BJ (cell line): ENCODE measurements at regions not wholly inside any gene's neighbourhood (a gene's known extent, or its start where the extent isn't known, plus 50 kb on each side); places are given as distances from the start of the nearest gene placed in this dataset.

Experiments
- CTCF ChIA-PET: fragments of 350-600 bp; formaldehyde crosslinking; extraction: SDS; loops from one replicate; lab custom pipeline; 2021; ENCODE audit warnings: antibody characterized with exemption, inconsistent platforms; lab: Yijun Ruan, JAX
- POLR2A ChIA-PET: fragments of 300-600 bp; sonication (Branson Sonifier 250); formaldehyde crosslinking; extraction: SDS; loops from one replicate; lab custom pipeline; 2021; ENCODE audit warnings: antibody characterized with exemption; lab: Charles Lee
- DNase-seq: peaks from one replicate; pipeline ENCODE4 v3.0.0-alpha.2; 2011; ENCODE audit warnings: low read depth
- H3K27me3 ChIP-seq: 2 replicates; pipeline ENCODE4 v1.6.0; 2011; ENCODE audit warnings: low read length; ENCODE audit not compliant: control insufficient read depth, insufficient read depth
- H3K36me3 ChIP-seq: 2 replicates; pipeline ENCODE4 v1.5.1; 2011; ENCODE audit warnings: low read length; ENCODE audit not compliant: control insufficient read depth, insufficient read depth
- H3K4me3 ChIP-seq: 2 replicates; pipeline ENCODE4 v1.5.1; 2011; ENCODE audit warnings: low read depth, mild to moderate bottlenecking, control low read depth, low read length
- TF ChIP-seq, protein P1 (sequence below): IDR thresholded peaks from 2 replicates; pipeline ENCODE4 v1.5.1; 2011; ENCODE audit warnings: low read depth, mild to moderate bottlenecking, control low read depth, inconsistent platforms, low read length, moderate library complexity; ENCODE audit not compliant: insufficient read depth

DNA sequence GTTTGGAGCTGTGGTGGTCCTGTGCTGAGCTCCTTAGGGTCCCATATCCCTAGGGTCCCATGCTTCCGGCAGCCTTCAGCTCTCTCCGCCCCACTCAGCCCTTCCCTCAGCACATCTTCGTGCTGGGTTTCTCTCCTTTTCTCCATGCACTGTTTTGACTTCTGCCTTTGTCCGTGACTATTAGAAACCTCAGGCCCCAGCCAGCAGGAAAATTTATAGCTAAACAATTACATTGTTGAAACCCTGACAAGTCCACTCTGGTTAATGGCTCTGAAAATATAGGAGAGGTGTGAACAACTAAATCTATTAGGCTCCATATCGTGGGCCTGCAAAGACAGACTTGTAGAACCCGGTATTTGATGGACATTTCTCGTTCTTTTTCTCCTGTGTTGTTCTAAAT lies 523.7 kb downstream of the CCDC171 start:
- TF ChIP-seq, protein P1, sequence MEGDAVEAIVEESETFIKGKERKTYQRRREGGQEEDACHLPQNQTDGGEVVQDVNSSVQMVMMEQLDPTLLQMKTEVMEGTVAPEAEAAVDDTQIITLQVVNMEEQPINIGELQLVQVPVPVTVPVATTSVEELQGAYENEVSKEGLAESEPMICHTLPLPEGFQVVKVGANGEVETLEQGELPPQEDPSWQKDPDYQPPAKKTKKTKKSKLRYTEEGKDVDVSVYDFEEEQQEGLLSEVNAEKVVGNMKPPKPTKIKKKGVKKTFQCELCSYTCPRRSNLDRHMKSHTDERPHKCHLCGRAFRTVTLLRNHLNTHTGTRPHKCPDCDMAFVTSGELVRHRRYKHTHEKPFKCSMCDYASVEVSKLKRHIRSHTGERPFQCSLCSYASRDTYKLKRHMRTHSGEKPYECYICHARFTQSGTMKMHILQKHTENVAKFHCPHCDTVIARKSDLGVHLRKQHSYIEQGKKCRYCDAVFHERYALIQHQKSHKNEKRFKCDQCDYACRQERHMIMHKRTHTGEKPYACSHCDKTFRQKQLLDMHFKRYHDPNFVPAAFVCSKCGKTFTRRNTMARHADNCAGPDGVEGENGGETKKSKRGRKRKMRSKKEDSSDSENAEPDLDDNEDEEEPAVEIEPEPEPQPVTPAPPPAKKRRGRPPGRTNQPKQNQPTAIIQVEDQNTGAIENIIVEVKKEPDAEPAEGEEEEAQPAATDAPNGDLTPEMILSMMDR: no peak
- Histone ChIP-seq H3K36me3 (no peaks in the 10 kb centered on the region), H3K27me3 (peaks cover 3% of the 10 kb centered on the region), H3K4me3 (no peak overlapping the region)
- no peak for DNase-seq
- ChIA-PET POLR2A (no interaction called here), CTCF (interaction anchor here (0.9 kb wide), 1 partner anchor 11 kb away, joined by 3 read pairs; no protein-coding TSS in a partner anchor)

DNA sequence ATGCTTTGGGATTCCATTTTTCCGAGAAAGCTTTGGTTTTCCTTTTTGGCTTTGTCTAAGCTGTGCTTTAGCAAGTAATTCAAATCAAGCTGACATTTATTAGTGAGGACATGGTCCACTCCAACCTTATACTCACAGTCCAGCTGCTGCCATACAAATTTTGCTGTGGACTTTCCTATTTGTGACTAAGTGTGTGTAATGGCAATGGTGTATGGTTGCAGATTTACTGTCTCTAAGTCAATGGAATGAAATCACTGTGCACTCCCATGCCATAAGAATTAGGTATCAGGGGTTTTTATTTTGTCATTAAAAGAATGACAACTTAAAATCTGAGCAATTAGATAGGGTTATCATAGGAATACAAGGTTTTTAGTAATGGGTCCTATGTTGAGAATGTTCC lies 530.0 kb downstream of the CCDC171 start:
- POLR2A ChIA-PET: no interaction called here
- H3K4me3 ChIP-seq: no peak overlapping the region
- TF ChIP-seq, protein P1: no peak
- CTCF ChIA-PET: interaction anchor here (0.7 kb wide), 1 partner anchor 37 kb away, joined by 3 read pairs; no protein-coding TSS in a partner anchor
- no peak for DNase-seq
- peaks cover 4% of the 10 kb centered on the region for H3K27me3 ChIP-seq
- H3K36me3 ChIP-seq: no peaks in the 10 kb centered on the region

DNA sequence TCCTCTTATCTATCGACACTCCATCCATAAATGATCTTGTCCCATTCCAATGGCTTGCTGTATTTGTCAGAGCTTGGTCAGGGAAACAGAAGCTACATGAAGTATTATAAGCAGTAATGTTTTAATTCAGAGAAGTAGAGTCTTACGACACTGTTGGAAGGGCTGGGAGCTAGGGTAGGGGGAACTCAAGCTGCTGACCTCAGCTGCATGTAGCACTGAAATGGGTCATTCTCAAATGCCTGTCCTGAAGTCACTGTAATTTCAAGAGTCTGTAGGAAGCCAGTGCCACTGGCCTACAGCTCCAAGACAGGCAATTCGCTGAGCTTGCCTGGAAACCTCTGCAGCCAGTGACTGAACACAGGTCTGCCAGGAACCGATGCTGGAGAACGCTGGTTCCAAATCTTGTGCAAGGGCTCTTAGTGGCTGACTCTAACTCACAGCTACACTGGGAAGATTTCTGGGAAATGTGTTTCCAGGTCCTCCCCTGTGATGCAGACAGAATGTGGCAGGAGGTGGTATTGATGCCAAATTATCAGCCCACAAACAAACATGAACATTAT lies 532.4 kb downstream of the CCDC171 start:
- ChIA-PET CTCF (no interaction called here), POLR2A (no interaction called here)
- Histone ChIP-seq H3K27me3 (peaks cover 2% of the 10 kb centered on the region; the same call in 1 of the 2 replicates), H3K36me3 (no peaks in the 10 kb centered on the region), H3K4me3 (no peak overlapping the region)
- TF ChIP-seq, protein P1: no peak
- no peak for DNase-seq

DNA sequence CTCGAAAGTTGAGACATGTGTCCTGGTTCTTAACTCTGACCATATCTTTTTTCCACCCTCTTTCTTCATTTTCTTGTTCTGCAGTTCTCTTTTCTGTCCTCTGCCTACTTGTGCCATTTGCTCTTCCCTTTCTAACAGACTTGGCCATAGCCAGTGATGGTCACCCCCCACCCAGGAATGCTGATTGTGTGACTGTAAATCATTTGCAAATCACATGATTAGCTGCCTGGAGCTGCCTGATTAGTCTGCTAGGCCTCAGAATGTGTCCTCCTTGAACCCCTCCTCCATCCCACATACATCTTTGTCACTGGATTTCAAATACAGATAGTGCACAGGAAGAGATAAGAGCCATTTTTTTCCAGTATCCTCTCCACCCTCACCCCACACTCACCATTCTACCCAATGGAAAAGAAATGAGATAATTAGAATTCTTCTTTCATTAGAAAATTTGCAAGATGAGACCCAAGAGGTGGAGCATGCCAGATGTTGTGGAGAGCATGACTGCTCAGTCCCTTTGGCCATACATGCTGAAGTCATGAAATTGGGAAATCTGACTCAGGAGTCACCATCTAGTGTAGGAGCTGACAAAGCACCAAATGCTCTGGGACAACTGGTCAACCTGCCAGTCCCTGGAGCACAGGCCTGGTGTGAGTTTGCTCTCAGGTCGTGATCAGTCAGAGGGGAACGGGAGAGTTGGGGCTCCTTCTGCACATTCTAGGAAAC lies 538.2 kb downstream of the CCDC171 start:
- H3K27me3 ChIP-seq: no peaks in the 10 kb centered on the region
- ChIA-PET CTCF (interaction anchor here (0.5 to 2.2 kb wide), 3 partner anchors 13 to 328 kb away, joined by 3 to 5 read pairs (median 4); no protein-coding TSS in a partner anchor), POLR2A (no interaction called here)
- DNase-seq: no peak
- H3K36me3 ChIP-seq: no peaks in the 10 kb centered on the region
- TF ChIP-seq, protein P1: no peak
- no peak overlapping the region for H3K4me3 ChIP-seq
